HG03103 (cell line): ENCODE measurements at regions not wholly inside any gene's neighbourhood (a gene's known extent, or its start where the extent isn't known, plus 50 kb on each side); places are given as distances from the start of the nearest gene placed in this dataset.

Experiments
- ATAC-seq: cut with Tn5 transposase; IDR thresholded peaks from one replicate; pipeline ENCODE4 v1.9.1; 2021; ENCODE audit warnings: low read depth; ENCODE audit not compliant: unreplicated experiment

GRCh38 chr5:40390281-40391149 is 289.2 kb upstream of the PTGER4 start:
- ATAC-seq, result no peak

- ATAC-seq, result no peak
Measured at GRCh38 chr5:40389591-40389990, 290.1 kb upstream of the PTGER4 start.

- ATAC-seq, result peak; percentile 80
Measured at GRCh38 chr5:40386289-40386688, 293.4 kb upstream of the PTGER4 start.

GRCh38 chr5:40385544-40385943 is 294.2 kb upstream of the PTGER4 start:
- ATAC-seq, result no peak

- ATAC-seq, result no peak
Measured at GRCh38 chr5:40384782-40385390, 294.8 kb upstream of the PTGER4 start.

GRCh38 chr5:40383749-40384651 is 295.7 kb upstream of the PTGER4 start:
- no peak for ATAC-seq

- ATAC-seq, result no peak
Measured at GRCh38 chr5:40381676-40382363, 297.9 kb upstream of the PTGER4 start.

GRCh38 chr5:40381016-40381415 is 298.7 kb upstream of the PTGER4 start:
- ATAC-seq, result no peak

GRCh38 chr5:40378396-40379177 is 301.1 kb upstream of the PTGER4 start:
- ATAC-seq, result peak; percentile 53

GRCh38 chr5:40376566-40376965 is 303.1 kb upstream of the PTGER4 start:
- peak; percentile 54 for ATAC-seq

GRCh38 chr5:40374853-40375252 is 304.9 kb upstream of the PTGER4 start:
- ATAC-seq, result no peak

GRCh38 chr5:40368200-40368599 is 311.5 kb upstream of the PTGER4 start:
- ATAC-seq, result no peak

GRCh38 chr5:40367255-40367654 is 312.5 kb upstream of the PTGER4 start:
- no peak for ATAC-seq

GRCh38 chr5:40365342-40366330 is 314.1 kb upstream of the PTGER4 start:
- peak; percentile 73 for ATAC-seq

- no peak for ATAC-seq
Measured at GRCh38 chr5:40364441-40364840, 315.3 kb upstream of the PTGER4 start.

- ATAC-seq, result no peak
Measured at GRCh38 chr5:40361378-40361777, 318.3 kb upstream of the PTGER4 start.

- no peak for ATAC-seq
Measured at GRCh38 chr5:40360685-40361084, 319.0 kb upstream of the PTGER4 start.

- no peak for ATAC-seq
Measured at GRCh38 chr5:40359832-40360231, 319.9 kb upstream of the PTGER4 start.

- ATAC-seq, result no peak
Measured at GRCh38 chr5:40359093-40359492, 320.6 kb upstream of the PTGER4 start.
